ENCODE measurements at regions not wholly inside any gene's neighbourhood (a gene's known extent, or its start where the extent isn't known, plus 50 kb on each side); places are given as distances from the start of the nearest gene placed in this dataset.
"Not testable (repeated sequence)": the region's sequence is repeated elsewhere in the genome, so short reads cannot be mapped to it uniquely, and the experiment has no call there.

GRCh38 chr15:32342772-32343199, 60.3 kb downstream of the GOLGA8K start:
- not testable (repeated sequence) for H3K9ac ChIP-seq; H3K27ac ChIP-seq; H2AFZ ChIP-seq (replicated peaks); H3K27me3 Mint-ChIP-seq (ENCODE audit: insufficient read depth, low read depth); H3F3A ChIP-seq (ENCODE audit: low read depth); H3K4me2 ChIP-seq; H3K4me1 ChIP-seq; H3K4me3 Mint-ChIP-seq; H3K9me3 Mint-ChIP-seq; H3K79me2 ChIP-seq (ENCODE audit: low read depth); H3K36me3 ChIP-seq; H3K4me1 Mint-ChIP-seq; H3K4me3 ChIP-seq; H3K27ac Mint-ChIP-seq; H3K9me3 ChIP-seq (ENCODE audit: low read depth); H3K36me3 Mint-ChIP-seq; H4K20me1 ChIP-seq (ENCODE audit: low read depth)
- peak; percentile 27 for DNase-seq (ENCODE audit: low spot score)
- H3K27me3 ChIP-seq, result peaks cover 19% of the 10 kb centered on the region

DNA sequence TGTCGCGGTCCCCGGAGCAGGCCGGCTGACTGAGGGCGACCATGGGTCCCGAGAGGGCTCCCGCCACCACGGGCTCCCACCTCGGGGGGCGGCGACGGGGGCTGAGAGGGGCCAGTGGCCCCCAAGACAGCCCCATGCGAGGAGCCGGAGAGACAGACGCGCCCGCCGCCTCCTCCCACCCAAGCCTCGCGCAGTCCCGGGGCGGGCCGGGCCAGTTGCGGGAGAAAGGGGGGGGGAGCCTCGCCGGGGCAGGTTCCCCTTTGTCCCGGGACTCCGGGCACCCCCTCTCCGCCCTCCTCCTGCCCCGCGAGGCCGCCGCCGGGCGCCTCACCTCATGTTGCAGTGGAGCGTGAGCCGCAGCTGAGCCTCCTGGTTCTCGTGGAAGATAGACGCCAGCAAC, 60.8 kb downstream of the GOLGA8K start:
- peaks cover 19% of the 10 kb centered on the region for H3K27me3 ChIP-seq
- not testable (repeated sequence) for H4K20me1 ChIP-seq (ENCODE audit: low read depth); H3K79me2 ChIP-seq (ENCODE audit: low read depth); DNase-seq (ENCODE audit: low spot score); H3K36me3 Mint-ChIP-seq; H3K9ac ChIP-seq; H2AFZ ChIP-seq (replicated peaks); H3K27ac Mint-ChIP-seq; H3K4me2 ChIP-seq; H3K4me3 Mint-ChIP-seq; H3K36me3 ChIP-seq; H3K4me3 ChIP-seq; H3K4me1 ChIP-seq; H3K4me1 Mint-ChIP-seq; H3F3A ChIP-seq (ENCODE audit: low read depth); H3K27me3 Mint-ChIP-seq (ENCODE audit: insufficient read depth, low read depth); H3K9me3 Mint-ChIP-seq; H3K9me3 ChIP-seq (ENCODE audit: low read depth); H3K27ac ChIP-seq

DNA sequence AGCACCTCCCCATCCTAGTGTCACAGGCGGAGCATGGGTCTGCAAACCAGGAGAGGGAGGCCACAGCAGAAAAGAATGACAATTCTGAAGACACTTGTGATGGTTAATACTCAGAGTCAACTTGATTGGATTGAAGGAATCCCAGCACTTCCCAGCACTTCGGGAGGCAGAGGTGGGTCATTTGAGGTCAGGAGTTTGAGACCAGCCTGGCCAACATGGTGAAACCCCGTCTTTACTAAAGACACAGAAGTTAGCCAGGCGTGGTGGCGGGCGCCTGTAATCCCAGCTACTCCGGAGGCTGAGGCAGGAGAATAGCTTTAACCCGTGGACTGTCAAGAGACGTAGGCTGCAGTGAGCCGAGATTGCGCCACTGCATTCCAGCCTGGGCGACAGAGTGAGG, 61.6 kb downstream of the GOLGA8K start:
- not testable (repeated sequence) for H3K9me3 Mint-ChIP-seq; H3K4me1 ChIP-seq; H2AFZ ChIP-seq (replicated peaks); H3K27ac ChIP-seq; H3K36me3 Mint-ChIP-seq; H3K36me3 ChIP-seq; H3K4me1 Mint-ChIP-seq; H3K4me2 ChIP-seq; H3K4me3 ChIP-seq; H4K20me1 ChIP-seq (ENCODE audit: low read depth); H3F3A ChIP-seq (ENCODE audit: low read depth); H3K79me2 ChIP-seq (ENCODE audit: low read depth); DNase-seq (ENCODE audit: low spot score); H3K27ac Mint-ChIP-seq; H3K27me3 Mint-ChIP-seq (ENCODE audit: insufficient read depth, low read depth); H3K9ac ChIP-seq; H3K9me3 ChIP-seq (ENCODE audit: low read depth)
- peak overlapping the region; percentile 79 for H3K4me3 Mint-ChIP-seq
- peaks cover 15% of the 10 kb centered on the region for H3K27me3 ChIP-seq

DNA sequence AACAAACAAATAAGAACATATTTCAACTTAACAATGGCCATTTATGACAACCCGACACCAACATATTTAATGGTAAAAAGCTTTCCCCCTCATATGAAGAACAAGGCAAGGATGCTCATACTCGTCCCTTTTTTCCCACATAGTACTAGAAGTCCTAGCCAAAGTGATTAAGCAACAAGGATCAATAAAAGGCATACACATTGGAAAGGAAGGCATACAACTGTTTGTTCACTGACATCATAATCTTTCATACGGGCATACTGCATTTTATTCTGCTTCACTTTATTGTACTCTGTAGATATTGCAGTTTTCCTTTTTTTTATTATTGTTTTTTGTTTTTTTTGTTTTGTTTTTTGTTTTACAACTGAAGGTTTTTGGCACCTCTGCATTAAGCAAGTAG, 66.3 kb downstream of the GOLGA8K start:
- not testable (repeated sequence) for H3K4me1 ChIP-seq; H3K27ac Mint-ChIP-seq; H3K4me1 Mint-ChIP-seq; DNase-seq (ENCODE audit: low spot score); H3K9me3 ChIP-seq (ENCODE audit: low read depth); H3K4me3 Mint-ChIP-seq; H3K4me3 ChIP-seq; H3K9me3 Mint-ChIP-seq; H3K36me3 ChIP-seq; H3K9ac ChIP-seq; H3K27me3 ChIP-seq; H3K36me3 Mint-ChIP-seq; H3K4me2 ChIP-seq; H3K27ac ChIP-seq; H3K79me2 ChIP-seq (ENCODE audit: low read depth); H4K20me1 ChIP-seq (ENCODE audit: low read depth); H2AFZ ChIP-seq (replicated peaks); H3F3A ChIP-seq (ENCODE audit: low read depth); H3K27me3 Mint-ChIP-seq (ENCODE audit: insufficient read depth, low read depth)

DNA sequence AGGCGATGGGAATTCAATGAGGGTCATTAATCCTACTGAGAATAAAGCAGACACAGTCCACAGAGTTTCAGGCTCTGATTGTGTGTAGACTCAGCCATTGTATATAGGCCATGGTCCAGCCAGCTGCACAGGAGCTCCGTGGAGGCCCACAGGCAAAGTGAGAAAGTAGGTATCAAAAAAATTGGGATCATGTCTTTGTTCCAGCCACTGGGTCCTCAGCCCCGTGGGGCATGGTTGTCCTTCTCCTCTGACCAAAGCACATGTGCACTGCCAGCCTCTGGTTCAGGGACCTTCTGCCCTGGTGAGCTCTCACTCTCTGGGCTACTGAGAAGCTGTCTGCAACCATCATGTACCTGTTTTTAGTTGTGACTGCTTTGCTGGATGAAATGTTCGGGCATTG, 79.7 kb downstream of the GOLGA8K start:
- not testable (repeated sequence) for H3K79me2 ChIP-seq (ENCODE audit: low read depth); H2AFZ ChIP-seq (replicated peaks); H3K4me1 Mint-ChIP-seq; H4K20me1 ChIP-seq (ENCODE audit: low read depth); H3K4me3 ChIP-seq; H3K4me1 ChIP-seq; H3K36me3 ChIP-seq; H3K9me3 Mint-ChIP-seq; H3F3A ChIP-seq (ENCODE audit: low read depth); DNase-seq (ENCODE audit: low spot score); H3K27me3 ChIP-seq; H3K4me3 Mint-ChIP-seq; H3K27ac Mint-ChIP-seq; H3K27ac ChIP-seq; H3K9me3 ChIP-seq (ENCODE audit: low read depth); H3K4me2 ChIP-seq; H3K36me3 Mint-ChIP-seq; H3K27me3 Mint-ChIP-seq (ENCODE audit: insufficient read depth, low read depth); H3K9ac ChIP-seq

DNA sequence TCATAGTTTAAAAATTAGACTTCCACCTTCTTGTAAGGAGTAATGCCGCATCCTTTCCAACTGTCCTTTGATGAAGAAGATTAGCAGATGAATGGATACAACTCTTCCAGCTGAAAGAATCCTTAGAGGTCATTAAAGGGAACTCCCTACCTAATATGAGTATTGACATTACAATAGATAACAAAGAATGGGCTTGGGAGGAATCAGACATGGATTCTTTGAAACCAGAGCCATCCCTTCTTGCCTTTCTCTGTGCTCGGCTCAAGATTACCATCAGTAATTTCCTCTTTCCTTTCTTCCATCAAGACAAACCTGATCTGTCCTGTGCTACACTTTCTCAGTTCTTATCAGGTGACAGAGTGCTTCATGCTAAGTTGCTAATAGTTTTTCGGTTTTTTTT, 83.8 kb downstream of the GOLGA8K start:
- not testable (repeated sequence) for H3K9me3 ChIP-seq (ENCODE audit: low read depth); H3K4me3 Mint-ChIP-seq; H3K27me3 Mint-ChIP-seq (ENCODE audit: insufficient read depth, low read depth); H3K36me3 ChIP-seq; H3F3A ChIP-seq (ENCODE audit: low read depth); H3K27ac Mint-ChIP-seq; H3K9ac ChIP-seq; H2AFZ ChIP-seq (replicated peaks); DNase-seq (ENCODE audit: low spot score); H3K27ac ChIP-seq; H3K9me3 Mint-ChIP-seq; H3K4me1 Mint-ChIP-seq; H3K27me3 ChIP-seq; H4K20me1 ChIP-seq (ENCODE audit: low read depth); H3K4me1 ChIP-seq; H3K36me3 Mint-ChIP-seq; H3K4me3 ChIP-seq; H3K79me2 ChIP-seq (ENCODE audit: low read depth)
- H3K4me2 ChIP-seq, result peak overlapping the region; percentile 32

DNA sequence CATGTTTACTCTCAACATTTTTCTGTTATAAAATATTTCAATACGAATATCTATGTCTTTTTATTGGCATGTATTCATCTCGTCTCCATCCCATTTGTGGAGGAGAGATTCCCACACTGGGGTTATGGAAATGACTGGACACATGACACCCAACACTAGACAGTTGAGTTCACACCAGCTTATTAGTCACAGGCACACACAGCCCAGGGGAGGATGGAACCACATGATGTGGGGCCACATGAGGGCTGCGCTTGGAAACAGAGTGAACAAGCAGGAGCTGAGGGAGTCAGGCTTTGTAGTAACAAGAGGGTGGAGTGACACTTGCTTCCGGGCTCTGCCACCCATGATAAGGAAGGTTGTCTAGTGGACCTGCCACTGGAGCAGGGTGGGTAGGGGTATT, 86.6 kb downstream of the GOLGA8K start:
- H3K4me2 ChIP-seq; H3K27me3 ChIP-seq; H3K36me3 ChIP-seq; H3K4me3 Mint-ChIP-seq; H3K9me3 ChIP-seq (ENCODE audit: low read depth); H3K4me3 ChIP-seq; H3K27ac Mint-ChIP-seq; H3K4me1 Mint-ChIP-seq; H3K9ac ChIP-seq; H3F3A ChIP-seq (ENCODE audit: low read depth); H3K79me2 ChIP-seq (ENCODE audit: low read depth); H3K9me3 Mint-ChIP-seq; H3K4me1 ChIP-seq; H2AFZ ChIP-seq (replicated peaks); H4K20me1 ChIP-seq (ENCODE audit: low read depth); H3K27ac ChIP-seq; DNase-seq (ENCODE audit: low spot score); H3K27me3 Mint-ChIP-seq (ENCODE audit: insufficient read depth, low read depth); H3K36me3 Mint-ChIP-seq: not testable (repeated sequence)

DNA sequence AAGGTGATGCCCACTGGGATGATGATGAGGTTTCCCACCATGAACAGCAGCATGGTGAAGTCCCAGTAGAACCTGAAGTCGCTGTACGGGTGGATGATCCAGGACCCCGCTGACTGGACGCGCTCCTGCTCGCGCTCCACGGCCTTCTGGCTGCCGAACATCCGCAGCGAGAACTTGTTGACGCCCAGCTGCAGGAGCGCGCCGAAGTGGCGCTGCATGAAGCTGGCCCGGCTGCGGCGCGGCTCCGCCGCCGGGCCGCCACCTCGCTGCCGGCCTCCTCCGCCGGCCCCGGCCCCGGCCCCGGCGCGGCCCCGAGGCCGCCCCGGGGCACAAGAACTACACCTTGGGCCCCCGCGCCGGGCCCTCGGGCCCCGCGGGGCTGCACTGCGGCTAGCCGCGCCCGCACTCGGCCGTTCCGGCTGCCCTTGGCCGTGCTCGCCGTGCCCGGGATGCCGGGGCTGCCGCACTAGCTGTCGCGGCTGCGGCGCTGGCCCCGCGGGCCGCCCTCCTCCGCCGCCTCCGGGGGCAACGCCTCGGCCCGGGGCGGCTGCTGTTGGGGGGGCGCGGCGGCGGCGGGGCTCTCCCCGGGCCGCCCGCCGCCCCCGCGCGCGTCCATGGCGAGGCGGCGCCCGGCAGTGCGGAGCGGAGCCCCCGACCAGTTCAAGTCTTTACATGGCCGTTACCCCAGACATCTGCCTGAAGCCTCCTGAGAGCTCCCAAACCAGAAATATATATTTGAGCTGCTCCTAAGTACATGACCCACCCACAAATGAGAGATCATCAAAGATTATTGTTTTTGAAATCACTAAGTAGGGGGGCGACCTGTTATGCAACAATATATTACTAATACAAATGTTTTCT, 87.8 kb downstream of the GOLGA8K start:
- not testable (repeated sequence) for H3K4me3 ChIP-seq; H3K36me3 ChIP-seq; H3K27me3 Mint-ChIP-seq (ENCODE audit: insufficient read depth, low read depth); DNase-seq (ENCODE audit: low spot score); H3K9ac ChIP-seq; H3K9me3 ChIP-seq (ENCODE audit: low read depth); H3K27me3 ChIP-seq; H3K36me3 Mint-ChIP-seq; H4K20me1 ChIP-seq (ENCODE audit: low read depth); H3K4me2 ChIP-seq; H3K4me1 ChIP-seq; H3K27ac ChIP-seq; H3K9me3 Mint-ChIP-seq; H2AFZ ChIP-seq (replicated peaks); H3F3A ChIP-seq (ENCODE audit: low read depth); H3K4me1 Mint-ChIP-seq; H3K27ac Mint-ChIP-seq; H3K4me3 Mint-ChIP-seq; H3K79me2 ChIP-seq (ENCODE audit: low read depth)

Measured in neural progenitor cell (in vitro differentiated cells).